Tibial nerve (tissue), 4 donors: ENCODE measurements at regions not wholly inside any gene's neighbourhood (a gene's known extent, or its start where the extent isn't known, plus 50 kb on each side); places are given as distances from the start of the nearest gene placed in this dataset.

ENCODE experiments used
- DNase-seq, 2 donors: peaks; one replicate each; pipeline ENCODE4 v3.0.0-alpha.2; 2019; ENCODE audit warnings: low spot score in 2 of 2
- H3K27ac ChIP-seq, 4 donors: fragments of 200-600 bp; sonication (generic) in 3 of 4; one replicate each; pipeline ENCODE4 v1.5.1; 2017 to 2019; ENCODE audit warnings: mild to moderate bottlenecking in 1 of 4
- H3K27me3 ChIP-seq, 2 donors: fragments of 200-600 bp; sonication (generic) in 1 of 2; one replicate each; pipeline versions ENCODE4 v1.5.1 to v1.6.0; 2017 to 2019
- H3K36me3 ChIP-seq, 3 donors: fragments of 200-600 bp; sonication (generic); one replicate each; pipeline ENCODE4 v1.5.1; 2018 to 2019
- H3K4me1 ChIP-seq, 4 donors: fragments of 200-600 bp; sonication (generic) in 3 of 4; one replicate each; pipeline ENCODE4 v1.5.1; 2017 to 2019
- H3K4me3 ChIP-seq, 4 donors: fragments of 200-600 bp; sonication (generic) in 3 of 4; one replicate each; pipeline ENCODE4 v1.5.1; 2017 to 2019; ENCODE audit warnings: mild to moderate bottlenecking in 1 of 4, moderate library complexity in 1 of 4
- H3K9me3 ChIP-seq, 4 donors: fragments of 200-600 bp; sonication (generic) in 3 of 4; one replicate each; pipeline ENCODE4 v1.5.1; 2017 to 2019
- CTCF ChIP-seq, 5 experiments: fragments of 200-600 bp in 3 of 5; fragments of 450-650 bp in 2 of 5; sonication (generic) in 3 of 5; IDR thresholded peaks; one replicate each; pipeline ENCODE4 v1.5.1; 2016 to 2019; ENCODE audit warnings: antibody characterized with exemption in 5 of 5, mild to moderate bottlenecking in 3 of 5, moderate library complexity in 2 of 5
- EP300 ChIP-seq, 2 donors: sonication (generic); formaldehyde crosslinking; IDR thresholded peaks; one replicate each; pipeline ENCODE4 v1.6.1; 2017; ENCODE audit warnings: antibody characterized with exemption in 2 of 2, mild to moderate bottlenecking in 1 of 2
- POLR2A ChIP-seq, 2 donors: fragments of 450-650 bp; IDR thresholded peaks; one replicate each; pipeline ENCODE4 v1.6.1; 2017; ENCODE audit warnings: antibody characterized with exemption in 2 of 2, mild to moderate bottlenecking in 2 of 2, moderate library complexity in 2 of 2
- WGBS, 2 donors: methylation state at CpG; one replicate each; pipeline ENCODE4 v1.1.5; 2018; 5-methylcytosine and 5-hydroxymethylcytosine counted together

- Histone ChIP-seq H3K36me3 (no peaks in the 10 kb centered on the region), H3K27ac (no peak overlapping the region), H3K9me3 (no peaks in the 10 kb centered on the region), H3K27me3 (no peaks in the 10 kb centered on the region), H3K4me3 (no peak overlapping the region), H3K4me1 (peaks cover 0 to 24% (median 4%) of the 10 kb centered on the region in 4 donors)
- WGBS, 2 donors: 31 to 34% methylated on average over 7 to 8 of the region's 9 CpGs
- peak; percentile 35 to 71 (median 39) for TF ChIP-seq CTCF (IDR thresholded peaks at IDR 0.05)
- TF ChIP-seq POLR2A (IDR thresholded peaks at IDR 0.05): no peak
- peak; percentile 41 to 44 for DNase-seq
Observed at GRCh38 chr9:107422189-107423185, 67.1 kb downstream of the KLF4 start.

- H3K4me3 ChIP-seq: no peak overlapping the region
- WGBS, 2 donors: 91 to 95% methylated on average over 3 of the region's 3 CpGs
- TF ChIP-seq CTCF (IDR thresholded peaks at IDR 0.05): no peak
- no peak for TF ChIP-seq EP300 (IDR thresholded peaks at IDR 0.05)
- TF ChIP-seq POLR2A (IDR thresholded peaks at IDR 0.05): no peak
- no peaks in the 10 kb centered on the region for H3K9me3 ChIP-seq
- no peaks in the 10 kb centered on the region for H3K27me3 ChIP-seq
- no peaks in the 10 kb centered on the region for H3K36me3 ChIP-seq
- no peak overlapping the region for H3K27ac ChIP-seq
- no peaks in the 10 kb centered on the region for H3K4me1 ChIP-seq
- DNase-seq: no peak
Observed at GRCh38 chr9:107410420-107410819, 79.1 kb downstream of the KLF4 start.

- DNase-seq: no peak
- Histone ChIP-seq H3K36me3 (no peaks in the 10 kb centered on the region), H3K4me3 (no peak overlapping the region), H3K27ac (no peak overlapping the region), H3K27me3 (no peaks in the 10 kb centered on the region), H3K4me1 (no peaks in the 10 kb centered on the region), H3K9me3 (no peaks in the 10 kb centered on the region)
- no peak for TF ChIP-seq CTCF (IDR thresholded peaks at IDR 0.05)
- TF ChIP-seq EP300 (IDR thresholded peaks at IDR 0.05): no peak
- TF ChIP-seq POLR2A (IDR thresholded peaks at IDR 0.05): no peak
- 69% methylated on average over 12 to 13 of the region's 13 CpGs for WGBS, 2 donors
Observed at GRCh38 chr9:107409581-107410389, 79.8 kb downstream of the KLF4 start.

- H3K4me3 ChIP-seq: no peak overlapping the region
Observed at GRCh38 chr9:107407675-107408074, 81.9 kb downstream of the KLF4 start.

More at GRCh38 chr9:107407675-107408074, 81.9 kb downstream of the KLF4 start:
- Histone ChIP-seq H3K36me3 (no peaks in the 10 kb centered on the region), H3K27ac (no peak overlapping the region), H3K27me3 (no peaks in the 10 kb centered on the region), H3K9me3 (no peaks in the 10 kb centered on the region), H3K4me1 (no peaks in the 10 kb centered on the region)
- DNase-seq: no peak
- WGBS, 2 donors: 30 to 45% methylated on average over 2 of the region's 2 CpGs
- no peak for TF ChIP-seq POLR2A (IDR thresholded peaks at IDR 0.05)
- TF ChIP-seq EP300 (IDR thresholded peaks at IDR 0.05): no peak
- TF ChIP-seq CTCF (IDR thresholded peaks at IDR 0.05): no peak
